GM21529 (cell line): ENCODE measurements at regions not wholly inside any gene's neighbourhood (a gene's known extent, or its start where the extent isn't known, plus 50 kb on each side); places are given as distances from the start of the nearest gene placed in this dataset.

Experiments
- ATAC-seq: cut with Tn5 transposase; IDR thresholded peaks from one replicate; pipeline ENCODE4 v1.9.1; 2021; ENCODE audit not compliant: unreplicated experiment

DNA sequence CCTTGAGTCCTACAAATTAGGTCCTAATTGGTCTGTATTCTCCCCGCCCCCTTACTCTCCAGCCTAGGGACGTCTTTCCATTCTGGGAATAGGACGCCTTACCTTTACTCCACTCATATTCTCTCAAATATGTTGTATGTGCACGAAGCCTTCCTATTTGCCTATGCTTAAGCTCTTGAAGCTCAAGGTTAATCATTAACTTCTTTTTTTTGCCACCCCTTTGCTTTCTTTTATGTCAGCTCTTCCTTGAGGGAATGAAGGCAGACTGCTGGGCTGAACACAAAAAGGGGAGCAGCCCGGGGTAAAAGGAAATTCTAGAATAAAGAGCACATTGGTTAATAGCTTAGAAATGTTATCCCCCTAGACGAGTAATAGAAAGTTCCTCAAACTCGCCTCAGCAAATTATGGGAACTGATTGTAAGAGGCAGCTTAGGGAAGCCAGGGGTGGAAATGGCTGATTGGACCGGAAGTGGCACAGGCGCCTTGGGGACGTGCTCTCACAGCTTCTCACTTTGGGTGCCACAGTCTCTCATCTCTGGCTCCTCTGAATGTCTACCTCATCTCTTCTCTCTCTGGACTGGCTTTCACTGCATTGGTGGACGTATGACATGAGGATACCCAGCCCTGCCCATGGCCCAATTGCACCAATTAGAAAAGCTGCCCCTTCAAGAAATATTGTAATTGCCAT is 122.3 kb upstream of the IL12B start:
- ATAC-seq, result no peak

DNA sequence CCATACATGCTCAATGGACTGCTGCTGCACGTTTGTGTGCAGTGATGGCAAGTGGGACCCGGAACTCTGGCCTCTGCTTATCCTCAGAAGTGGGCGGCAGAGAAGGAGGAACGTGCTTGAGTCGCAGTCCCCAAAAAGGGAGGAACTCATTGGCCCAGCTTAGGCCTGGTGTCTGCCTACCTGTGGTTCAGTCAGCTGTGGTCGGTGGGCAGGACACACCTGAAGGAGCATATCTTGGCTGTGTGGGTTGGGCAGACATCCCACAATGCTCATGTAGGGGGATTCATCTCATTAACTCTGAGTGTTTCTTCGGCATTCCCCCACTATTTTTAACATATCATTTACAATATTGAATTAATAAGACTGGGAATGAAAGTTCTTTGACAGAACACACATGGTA is 122.9 kb upstream of the IL12B start:
- ATAC-seq, result no peak

DNA sequence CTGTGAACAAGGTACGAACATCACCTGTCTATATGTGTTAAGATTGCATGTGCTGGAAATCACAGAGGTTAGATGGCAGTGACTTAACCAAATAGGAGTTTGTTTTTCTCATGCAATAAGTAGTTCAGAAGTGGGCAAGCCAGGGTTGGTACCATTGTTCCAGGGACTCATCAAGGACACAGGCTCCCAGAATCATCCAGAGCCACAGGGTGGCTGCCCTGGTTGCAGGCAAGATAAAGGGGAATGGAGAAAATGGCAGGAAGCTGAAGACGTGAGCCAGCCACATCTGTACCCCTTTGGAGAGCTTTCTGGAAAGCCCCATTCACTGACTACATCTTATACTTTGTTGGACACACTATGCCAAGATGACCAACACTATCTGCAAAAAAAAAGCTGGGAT is 126.0 kb upstream of the IL12B start:
- ATAC-seq, result peak; percentile 2

DNA sequence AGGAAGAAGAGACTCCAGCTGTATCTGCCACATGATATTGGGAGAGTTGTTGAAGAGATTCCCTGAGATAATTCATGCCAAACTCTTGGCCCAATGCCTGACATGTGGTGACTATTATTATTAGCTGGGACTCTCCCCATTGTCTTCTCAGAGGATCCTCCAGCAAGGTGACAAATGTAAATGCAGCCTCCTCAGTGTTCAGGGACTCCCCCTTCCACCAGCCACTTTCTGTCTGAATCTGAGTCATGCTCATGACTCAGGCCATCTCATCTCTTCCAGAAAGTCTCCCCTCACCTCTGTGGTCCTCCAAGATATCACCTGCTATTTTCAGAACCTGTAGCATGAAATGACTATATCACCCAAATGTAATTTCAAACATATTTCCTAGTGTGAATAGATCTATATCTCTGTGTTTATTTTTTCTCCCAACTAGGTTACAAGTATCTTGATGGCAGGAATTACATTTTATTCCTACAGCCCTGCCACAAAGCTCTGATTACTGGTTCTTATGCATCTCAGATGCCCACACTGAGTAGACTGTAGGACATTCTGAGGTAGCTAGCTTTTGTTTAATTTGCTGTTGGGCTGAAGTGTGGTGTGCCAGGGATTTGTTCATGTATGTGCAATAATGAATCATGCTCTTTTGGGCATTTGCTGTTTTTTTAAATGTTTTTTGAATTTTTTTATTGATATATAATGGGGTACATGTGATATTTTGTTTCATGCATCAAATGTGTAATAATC is 126.6 kb upstream of the IL12B start:
- ATAC-seq, result peak; percentile 89

DNA sequence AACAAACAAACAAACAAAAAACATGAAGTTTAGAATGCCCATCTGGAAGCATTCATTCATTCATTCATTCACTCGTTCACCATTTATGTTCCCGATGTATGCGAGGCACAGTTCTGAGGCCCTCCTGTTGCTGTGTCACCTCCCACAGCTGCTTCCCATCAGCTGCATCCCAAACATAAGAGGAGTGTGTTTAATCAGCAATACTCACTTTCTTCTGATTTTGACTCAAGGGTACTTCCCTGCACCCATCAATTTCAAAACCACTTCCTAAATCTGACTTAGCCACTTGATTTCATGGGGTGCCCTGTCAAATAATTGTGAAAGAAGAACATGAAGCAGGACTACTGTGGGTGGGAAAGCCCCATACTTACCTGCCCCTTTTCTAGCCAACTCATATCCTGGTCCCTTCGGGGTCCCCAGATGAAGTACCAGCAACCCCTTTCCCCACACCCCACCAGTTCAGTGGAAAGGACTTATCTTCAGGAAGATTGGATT is 128.0 kb upstream of the IL12B start:
- peak; percentile 40 for ATAC-seq

DNA sequence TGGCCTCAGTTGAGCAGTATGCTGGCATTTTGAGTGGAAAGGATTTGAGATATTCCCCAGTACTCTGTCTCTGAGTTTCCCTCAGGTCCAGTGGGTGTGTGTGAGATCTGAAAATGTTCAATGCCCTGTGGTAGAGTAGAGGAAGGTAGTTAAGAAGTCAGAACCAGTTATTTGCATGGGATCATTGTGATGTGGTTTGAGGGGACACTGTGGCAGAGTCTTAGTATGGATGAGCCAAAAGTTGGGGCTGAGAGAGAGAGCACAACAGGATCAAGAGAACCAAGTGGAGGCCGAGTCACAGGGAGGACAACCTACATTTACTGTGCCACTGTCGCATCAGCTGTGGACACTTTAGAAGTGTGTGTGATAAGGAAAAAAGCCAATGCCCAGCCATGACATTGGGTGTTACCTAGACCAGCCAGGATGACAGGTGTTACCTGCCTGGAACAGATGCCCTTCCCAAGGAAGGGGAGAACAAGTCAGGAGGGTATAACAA is 128.9 kb upstream of the IL12B start:
- no peak for ATAC-seq

DNA sequence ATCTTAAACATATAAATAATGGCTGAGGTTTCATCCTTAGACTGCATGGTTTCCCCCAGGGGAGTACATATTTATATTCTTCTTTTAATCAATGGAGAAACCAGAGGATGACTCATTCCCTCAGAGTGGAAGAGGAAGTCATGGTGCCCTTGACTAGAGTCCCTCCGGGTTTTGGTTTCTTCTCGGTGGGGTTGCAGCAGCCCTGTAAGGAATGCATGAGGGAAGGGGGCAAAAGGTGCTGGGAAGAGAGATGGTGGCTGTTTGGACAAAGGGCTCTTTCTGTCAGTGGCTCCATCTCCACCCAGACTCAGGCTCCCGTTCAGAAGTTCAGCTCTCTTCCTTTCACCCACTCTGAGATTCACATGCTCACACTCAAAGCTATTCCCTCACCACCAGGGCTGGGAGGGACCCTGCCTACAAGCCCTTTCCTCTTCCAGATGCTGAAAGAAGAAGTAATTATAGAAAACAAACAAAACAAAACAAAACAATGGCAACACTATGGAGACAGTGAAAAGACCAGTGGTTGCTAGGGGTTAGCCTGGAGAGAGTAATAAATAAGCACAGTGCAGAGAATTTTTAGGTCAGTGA is 129.8 kb upstream of the IL12B start:
- ATAC-seq, result no peak

DNA sequence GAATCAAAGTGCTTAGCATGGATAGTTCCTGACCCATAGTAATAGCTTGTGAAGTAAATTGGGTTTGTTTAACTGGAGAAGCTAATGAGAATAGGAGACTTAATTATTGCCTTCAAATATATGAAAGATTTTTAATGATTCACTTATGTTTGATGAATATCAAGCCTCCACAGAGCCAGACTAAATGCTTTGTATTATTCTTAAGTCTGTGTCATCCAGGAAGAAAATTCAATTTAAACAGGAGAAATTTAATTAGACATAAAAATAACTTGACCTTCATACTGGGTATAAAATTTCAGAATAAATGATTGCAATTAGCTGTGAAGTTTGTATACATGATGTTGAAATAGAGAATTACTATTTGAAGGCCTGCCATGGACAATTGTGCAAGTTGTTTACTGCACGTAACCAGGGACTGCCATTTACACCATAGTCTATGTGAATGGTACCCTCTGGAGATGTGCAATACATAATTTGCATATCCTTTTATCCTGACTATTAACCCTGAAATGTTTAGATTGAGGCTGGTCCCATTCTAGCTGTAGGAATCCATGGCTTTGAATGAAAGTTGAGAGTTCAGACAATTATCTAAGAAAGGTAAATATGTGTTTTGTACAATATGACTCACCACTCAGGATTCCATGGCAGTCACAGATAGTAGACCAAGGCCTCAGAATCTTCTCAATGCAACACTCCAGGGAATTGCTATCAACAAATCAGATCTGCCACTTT is 133.5 kb upstream of the IL12B start:
- ATAC-seq, result no peak

DNA sequence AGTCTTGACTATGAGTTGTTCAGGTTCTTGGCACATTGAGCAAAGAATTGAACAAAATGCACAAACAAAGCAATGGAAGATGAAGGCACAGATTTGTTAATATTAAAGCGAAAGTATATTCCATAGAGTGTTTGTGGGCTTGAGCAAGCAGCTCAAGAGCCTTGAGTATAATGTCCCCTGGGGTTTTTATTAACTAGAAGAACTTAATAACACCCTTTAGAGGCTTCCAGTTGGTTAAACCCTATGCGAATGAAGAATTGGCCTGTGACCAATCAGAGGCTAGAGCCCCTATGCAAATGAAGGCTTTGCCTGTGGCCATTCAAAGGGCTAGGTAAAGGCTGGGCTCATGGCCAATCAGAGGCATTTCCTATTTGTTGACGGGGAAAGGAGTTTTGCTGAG is 135.3 kb upstream of the IL12B start:
- no peak for ATAC-seq

DNA sequence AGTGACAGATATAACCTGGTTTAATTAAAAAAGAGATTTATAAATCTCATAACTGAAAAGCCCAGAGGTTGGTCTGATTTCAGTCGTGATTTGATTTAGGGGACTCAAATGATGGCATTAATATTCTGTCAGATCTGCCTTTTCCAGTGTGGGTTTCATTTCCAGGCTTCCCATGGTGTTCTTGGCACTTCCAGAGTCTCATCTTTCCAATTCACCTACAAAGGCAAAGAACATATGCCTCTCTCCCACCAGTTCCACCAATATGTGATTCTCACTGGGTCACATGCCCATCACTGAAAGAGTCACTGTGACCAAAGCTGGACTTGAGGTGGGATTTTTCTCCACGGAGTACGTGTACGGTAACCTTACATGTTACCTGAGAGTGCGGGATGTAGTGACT is 137.4 kb upstream of the IL12B start:
- ATAC-seq, result no peak

DNA sequence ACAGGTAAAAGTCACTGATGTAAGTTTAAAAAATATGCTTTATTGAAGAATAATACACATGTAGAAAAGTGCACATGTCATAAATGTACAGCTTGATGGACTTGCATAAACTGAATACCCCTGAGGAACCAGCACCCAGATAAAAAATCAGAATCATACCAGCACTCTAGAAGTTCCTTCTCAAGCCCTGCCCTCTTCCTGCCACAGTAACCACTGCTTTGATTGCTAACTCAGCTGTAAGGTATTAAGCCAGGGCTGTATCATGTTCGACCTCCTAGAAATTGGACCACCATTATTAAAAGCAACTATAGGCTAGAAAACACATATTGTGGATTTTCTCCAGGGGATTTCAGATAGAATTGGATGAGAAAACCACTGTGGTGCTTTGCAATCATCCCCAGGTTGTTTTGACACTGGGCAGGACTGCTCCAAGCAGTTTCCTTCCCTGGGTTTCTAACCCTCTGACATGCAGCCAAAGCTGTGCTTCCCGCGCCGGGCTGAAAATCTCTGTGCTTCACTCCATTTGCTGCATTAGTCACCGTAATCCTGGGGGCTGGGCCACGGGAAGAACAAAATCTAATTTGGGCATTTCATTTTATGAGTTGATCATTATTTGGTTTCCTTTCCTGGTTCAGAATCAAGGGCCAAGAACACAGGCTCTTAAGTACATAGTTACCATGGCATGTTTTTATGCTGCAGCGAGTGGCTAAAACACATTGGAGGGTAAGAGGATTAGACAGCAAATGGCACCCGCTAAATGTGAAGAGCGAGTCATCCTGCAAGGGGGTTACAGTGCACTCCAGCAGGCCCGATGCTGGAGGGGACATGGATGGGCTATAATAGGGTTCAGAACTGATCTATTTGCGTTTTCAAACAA is 139.4 kb upstream of the IL12B start:
- peak; percentile 75 for ATAC-seq

DNA sequence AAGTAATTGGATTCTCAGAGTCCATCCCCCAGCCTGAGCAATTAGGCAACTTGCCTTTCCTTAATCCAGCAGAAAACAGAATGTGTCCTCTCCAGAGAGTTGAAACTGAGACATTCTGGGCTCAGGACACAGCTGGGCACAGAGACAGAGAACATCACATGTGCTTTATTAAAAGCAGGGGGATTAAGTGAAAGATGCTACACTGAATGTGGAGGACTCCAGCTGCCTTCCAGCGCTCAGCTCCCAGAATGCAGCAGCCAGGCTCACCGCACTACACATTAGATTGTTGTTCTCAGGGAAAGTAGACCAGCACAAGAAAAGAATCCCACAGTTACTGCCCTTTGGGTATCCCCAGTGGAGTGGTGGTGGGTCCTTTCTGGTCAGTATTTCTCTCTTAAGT is 141.6 kb upstream of the IL12B start:
- ATAC-seq, result no peak

DNA sequence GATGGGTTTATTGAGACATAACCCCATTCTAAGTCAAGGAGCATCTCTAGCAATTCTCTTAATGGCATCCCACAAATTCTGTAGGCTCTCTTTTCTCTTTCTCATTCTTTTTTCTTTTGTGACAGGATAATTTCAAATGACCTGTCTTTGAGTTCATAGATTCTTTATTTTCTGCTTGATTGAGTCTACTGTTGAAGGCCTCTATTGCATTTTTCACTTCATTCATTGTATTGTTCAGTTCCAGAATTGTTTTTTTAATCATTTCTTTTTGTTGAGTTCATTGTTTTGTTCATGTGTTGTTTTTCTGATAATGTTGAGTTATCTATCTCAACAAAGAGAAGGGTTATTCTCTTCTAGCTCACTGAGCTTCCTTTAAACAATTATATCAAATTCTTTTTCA is 144.7 kb upstream of the IL12B start:
- no peak for ATAC-seq

DNA sequence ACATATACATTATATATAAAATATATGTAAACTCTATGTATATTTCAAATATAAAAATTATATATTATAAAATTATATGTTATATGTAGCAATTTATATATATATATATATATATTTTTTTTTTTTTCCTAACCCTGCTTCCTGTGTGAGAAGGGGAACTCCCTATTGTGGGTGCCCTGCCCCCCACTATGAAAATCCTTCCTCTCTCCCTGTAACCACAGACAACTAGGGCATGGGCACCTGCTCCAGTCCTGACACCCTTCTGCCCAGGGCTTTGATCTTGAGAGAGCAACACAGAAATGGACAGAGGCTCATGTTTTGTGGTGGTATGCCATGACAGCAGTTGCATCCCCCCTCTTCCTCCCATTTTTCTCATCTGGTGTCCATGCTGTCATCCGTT is 148.7 kb upstream of the IL12B start:
- ATAC-seq, result no peak

DNA sequence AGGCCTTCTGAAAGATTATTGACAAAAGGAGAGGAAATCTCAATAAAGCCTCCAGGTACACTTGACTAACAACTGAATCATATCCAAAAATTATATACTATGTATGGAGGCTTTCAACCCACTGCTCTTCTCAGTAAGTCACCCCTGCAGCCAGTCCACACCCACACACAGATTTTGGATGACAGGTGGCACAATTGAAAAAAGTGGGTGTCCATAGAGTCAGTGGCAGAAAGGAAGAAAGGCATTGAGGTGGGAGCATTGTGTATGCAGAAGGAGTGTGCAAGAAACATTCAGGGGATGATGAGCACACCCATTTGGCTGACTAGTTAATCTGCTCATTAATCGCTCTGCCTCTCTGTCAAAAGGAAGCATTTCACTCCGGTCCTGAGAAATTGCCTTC is 150.6 kb upstream of the IL12B start:
- ATAC-seq, result no peak

DNA sequence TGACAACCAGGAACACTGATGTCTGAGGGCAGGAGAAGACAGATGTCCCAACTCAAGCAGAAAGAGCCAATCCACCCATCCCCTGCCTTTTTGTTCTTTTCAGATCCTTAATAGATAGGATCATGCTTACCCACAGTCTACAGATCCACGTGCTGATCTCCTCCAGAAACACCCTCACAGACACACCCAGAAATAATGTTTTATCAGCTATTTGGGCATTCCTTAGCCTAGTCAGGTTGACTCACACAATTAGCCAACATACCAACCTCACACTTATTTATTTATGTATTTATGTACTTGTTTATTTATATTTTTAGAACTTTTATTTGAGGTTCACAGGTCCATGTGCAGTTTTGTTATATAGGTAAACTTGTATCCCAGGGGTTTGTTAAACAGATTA is 151.5 kb upstream of the IL12B start:
- no peak for ATAC-seq

DNA sequence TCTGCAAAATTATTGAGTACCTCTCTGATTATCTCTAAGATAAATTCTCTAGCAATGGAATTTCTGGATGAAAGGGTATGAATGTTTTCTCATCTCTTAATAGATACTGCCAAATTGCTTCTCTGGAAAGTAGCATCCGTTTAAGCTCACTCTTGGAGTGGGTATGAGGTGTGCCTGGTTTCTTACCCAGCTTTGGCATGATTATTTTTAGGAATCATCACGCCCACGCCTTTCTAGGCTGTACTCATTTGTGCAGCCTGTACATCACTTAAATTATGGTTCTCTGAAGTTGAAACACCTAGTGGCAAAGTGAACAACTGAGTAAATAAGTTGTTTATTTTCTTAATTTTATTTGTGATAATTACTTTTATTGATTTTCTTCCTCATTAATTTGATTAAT is 156.5 kb upstream of the IL12B start:
- ATAC-seq, result no peak

DNA sequence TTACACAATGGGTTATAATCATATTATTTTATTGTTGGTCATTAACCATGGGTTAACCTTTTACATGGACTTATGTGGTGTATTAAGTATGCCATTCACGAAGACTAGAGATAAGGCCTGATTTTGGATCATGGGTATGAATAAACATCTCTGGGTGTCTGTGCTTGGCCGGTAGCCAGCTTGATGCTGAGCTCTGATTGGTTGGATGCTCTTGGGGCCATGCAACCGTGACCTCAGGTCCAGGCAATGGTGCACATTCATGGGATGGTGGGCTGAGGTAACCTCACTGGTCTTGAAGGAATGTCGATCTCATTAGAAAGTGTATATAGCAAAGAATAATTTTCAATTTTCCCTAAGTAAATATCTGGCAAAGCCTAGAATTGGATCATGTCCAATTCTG is 158.2 kb upstream of the IL12B start:
- no peak for ATAC-seq

DNA sequence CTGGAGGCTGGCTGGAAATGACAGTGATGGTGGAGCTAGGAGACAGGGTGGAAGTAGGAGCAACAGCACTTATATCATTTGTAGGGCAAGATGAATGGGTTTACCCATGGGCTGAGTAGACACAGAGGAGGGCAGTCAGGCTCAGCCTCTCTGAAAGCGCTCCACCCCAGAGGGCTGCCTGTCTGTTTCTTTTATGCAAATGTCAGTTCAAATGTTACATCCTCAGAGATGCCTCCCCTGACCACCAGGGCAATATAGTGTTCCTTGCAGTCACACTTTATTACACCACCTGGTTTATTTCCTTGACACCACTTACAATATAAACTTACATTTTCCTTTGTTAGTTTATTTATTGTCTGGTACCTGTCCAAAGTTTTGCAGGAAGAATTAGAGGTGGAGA is 159.5 kb upstream of the IL12B start:
- ATAC-seq, result peak; percentile 62

DNA sequence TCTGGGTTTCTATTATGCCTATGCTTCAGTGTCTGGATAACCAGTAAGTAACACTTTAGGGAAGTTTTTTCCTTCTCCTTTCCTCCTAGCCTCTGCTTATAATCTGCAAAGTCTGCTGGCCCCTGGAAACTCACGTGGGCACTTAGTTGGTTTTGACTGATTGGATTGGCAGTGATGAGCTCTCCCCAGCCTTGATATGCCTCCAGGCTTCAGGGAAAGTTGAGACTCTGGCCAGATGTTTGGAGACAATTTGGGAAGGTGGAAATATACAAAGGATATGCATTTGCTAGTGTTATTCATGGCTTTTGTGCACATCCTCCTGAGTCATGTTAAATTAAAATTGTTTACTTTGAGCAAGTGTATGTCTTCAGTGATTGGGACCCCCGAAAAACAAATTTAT is 160.2 kb upstream of the IL12B start:
- ATAC-seq, result no peak
